ENCODE measurements at regions not wholly inside any gene's neighbourhood (a gene's known extent, or its start where the extent isn't known, plus 50 kb on each side); places are given as distances from the start of the nearest gene placed in this dataset.

- DNase-seq = no peak
These were observed 110.0 kb upstream of the ARHGAP5 start for GRCh38 chr14:31966896-31967668.

- no peak for DNase-seq
These were observed 109.5 kb upstream of the ARHGAP5 start for GRCh38 chr14:31967669-31967975.

DNA sequence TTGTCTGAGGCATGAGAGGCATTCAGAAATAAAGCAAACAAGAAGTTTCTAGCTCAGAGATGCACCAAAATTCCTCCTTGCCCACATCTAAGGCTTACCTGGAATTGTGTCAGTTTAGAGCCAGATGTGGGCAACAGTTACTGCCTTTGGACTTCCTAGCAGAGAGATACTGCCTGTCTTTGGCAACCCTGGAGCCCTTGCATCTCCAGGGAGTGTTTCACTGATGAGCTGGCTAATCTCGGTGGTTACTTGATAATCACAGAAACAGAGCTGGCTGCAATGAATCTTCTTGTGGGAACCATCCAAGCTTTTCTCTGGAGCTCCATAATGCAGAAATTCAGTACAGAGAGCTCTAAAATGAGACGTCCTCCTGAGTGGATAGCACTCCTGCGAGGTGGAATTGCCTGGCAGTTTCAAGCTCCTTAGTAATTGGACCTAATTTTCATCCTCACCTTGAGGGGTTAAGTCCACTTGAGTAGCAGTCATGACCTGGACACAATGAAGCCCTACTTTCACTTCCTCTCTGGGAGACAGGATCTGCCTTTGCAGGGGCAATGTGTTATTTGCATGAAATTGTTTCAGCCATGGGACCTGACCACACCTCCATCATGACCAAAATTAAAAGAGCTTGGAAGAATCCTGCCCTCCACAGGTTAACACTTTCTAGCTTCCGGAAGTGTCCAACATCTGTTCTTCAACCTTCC lies 108.8 kb upstream of the ARHGAP5 start:
- no peak for DNase-seq

DNA sequence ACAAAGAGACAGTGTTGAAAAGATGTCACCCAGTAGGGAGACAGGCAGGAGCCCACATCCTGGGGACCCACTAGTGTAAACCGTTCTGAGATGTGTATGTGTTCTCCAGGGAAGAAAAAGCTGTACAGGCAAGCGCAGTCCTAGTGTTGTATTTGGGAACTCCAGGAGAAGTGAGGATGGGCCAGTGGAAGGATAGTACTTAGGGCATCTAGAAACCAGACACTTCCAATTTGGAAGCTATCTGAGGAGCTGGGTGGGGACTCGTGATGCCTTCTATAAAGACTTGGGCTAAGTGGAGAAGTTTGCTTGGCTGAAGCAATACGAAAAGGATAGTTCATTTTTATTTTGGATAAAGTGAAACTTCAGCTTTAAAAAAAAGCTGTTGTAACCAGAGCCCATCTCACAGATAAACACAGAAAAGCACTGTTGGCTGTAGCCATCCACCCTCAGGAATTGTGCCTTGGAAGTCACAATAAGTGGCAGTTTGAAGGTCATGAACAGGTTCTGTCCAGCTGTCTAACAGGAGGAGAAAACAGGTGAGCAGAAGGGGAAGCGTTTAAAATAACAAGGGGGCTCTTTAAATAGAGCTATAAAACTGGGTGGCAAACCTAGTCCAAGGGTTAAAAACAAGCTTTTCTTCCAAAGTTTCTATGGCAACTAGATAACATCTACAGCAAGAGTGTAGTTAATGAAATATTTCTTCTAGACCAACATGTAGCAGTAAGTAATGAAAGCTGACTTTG lies 108.0 kb upstream of the ARHGAP5 start:
- no peak for DNase-seq

DNA sequence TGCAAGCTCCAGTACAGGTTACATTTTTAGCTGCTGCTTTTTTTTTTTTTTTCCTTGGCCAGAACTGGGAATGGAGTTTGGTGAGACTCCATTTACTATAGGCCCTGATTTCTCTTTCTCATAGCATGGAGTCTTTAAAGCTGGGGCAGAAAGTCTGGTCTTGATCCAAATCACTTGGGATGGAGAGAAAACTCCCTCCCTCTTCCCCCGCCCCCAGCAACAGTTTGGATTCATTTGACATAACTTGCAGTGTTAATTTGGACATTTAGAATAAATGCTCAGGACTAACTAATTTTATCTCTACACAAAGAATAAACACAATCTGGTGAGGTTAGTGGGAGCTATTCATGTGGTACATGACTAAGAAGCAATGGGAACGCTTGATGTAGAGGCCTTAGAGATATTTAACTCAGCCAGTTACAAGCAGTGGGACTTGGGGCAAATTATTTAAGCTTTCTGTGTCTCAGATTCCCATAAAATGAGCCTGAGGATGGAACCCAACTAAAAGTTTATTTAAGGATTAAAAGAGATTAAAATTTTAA lies 107.3 kb upstream of the ARHGAP5 start:
- DNase-seq = no peak

DNA sequence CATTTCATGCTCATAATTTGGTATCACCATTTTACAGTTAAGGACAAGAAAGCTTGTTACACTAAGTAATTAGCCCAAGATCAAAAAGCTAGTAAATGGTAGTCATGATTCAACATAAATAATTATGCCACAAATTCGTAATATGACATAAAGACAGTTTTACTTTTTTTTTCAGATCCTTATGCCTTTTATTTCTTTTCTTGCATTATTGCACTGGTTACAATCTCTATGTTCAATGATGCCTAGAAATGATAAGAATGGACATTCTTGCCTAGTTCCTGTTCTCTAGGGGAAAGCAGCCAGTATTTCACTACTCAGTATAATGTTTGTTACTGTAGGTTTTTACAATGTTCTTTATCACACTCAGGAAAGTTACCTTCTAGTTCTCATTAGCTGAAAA lies 106.4 kb upstream of the ARHGAP5 start:
- DNase-seq = no peak

- no peak for DNase-seq
These were observed 105.5 kb upstream of the ARHGAP5 start for GRCh38 chr14:31971612-31972011.

- no peak for DNase-seq
These were observed 100.0 kb upstream of the ARHGAP5 start for GRCh38 chr14:31977001-31977556.

DNA sequence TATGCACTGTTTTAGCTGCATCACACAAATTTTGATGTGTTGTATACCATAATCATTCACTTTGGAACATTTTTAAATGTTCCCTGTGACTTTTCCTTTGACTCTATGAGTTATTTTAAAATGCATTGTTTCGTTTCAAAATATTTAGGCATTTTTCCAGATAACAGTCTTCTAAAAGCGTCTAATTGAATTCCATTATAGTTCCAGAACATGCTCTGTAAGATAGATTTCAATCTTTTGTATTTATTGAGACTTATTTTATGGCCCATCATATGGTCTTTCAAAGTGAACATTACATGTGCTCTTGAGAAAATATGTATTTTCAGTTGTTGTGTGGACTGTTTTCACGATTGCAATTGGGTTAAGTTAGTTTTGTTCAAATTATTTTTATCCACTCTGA lies 98.7 kb upstream of the ARHGAP5 start:
- no peak for DNase-seq

DNA sequence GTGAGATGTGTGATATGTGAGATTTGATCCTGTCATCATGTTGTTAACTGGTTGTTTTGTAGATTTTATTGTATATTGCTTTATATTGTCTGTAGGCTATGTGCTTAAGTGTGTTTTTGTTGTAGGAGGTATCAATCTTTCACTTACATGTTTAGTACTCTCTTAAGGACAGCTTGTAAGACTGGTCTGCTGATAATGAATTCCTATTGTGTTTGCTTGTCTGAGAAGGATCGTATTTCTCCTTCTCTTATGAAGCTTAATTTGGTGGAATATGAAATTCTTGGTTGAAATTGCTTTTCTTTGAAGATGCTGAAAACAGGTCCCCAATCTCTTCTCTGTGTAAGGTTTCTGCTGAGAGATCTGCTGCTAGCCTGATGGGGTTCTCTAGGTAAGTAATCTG lies 94.5 kb upstream of the ARHGAP5 start:
- DNase-seq = no peak

DNA sequence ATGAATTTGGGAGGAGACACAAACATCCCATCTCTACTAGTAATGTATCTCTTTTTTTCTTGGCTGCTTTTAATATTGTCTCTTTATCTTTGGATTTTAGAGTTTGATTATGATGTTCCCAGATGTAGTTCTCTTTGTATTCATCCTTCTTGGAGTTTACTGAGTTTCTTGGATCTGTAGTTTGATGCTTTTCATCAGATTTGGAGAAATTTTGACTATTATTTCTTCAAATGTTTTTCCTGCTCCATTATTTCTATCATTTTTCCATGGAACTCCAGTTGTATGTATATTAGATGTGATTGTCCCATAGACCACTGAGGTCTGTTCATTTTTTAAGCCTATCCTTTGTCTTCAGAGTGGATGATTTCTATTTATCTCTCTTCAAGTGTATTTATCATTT lies 90.7 kb upstream of the ARHGAP5 start:
- DNase-seq = no peak

GRCh38 chr14:31987721-31988120 lies 89.4 kb upstream of the ARHGAP5 start:
- no peak for DNase-seq

DNA sequence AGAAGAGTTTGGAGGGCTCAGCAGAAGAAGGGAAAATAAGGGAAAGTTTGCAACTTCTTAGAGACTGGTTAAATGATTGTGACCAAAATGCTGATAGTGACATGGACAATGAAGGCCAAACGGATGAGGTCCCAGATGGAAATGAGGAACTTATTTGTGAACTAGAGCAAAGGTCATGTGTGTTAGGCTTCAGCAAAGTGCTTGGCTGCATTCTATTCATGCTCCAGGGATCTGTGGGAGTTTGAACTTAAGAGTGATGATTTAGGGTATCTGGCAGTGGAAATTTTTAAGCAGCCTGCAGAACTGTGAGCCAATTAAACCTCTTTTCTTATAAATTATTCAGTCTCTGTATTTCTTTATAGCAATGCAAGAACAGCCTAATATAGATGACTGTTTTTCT lies 88.9 kb upstream of the ARHGAP5 start:
- DNase-seq = no peak

GRCh38 chr14:31990183-31990857 lies 86.8 kb upstream of the ARHGAP5 start:
- no peak for DNase-seq

GRCh38 chr14:31990926-31991572 lies 86.1 kb upstream of the ARHGAP5 start:
- no peak for DNase-seq

GRCh38 chr14:31992011-31992447 lies 85.1 kb upstream of the ARHGAP5 start:
- DNase-seq = no peak

DNA sequence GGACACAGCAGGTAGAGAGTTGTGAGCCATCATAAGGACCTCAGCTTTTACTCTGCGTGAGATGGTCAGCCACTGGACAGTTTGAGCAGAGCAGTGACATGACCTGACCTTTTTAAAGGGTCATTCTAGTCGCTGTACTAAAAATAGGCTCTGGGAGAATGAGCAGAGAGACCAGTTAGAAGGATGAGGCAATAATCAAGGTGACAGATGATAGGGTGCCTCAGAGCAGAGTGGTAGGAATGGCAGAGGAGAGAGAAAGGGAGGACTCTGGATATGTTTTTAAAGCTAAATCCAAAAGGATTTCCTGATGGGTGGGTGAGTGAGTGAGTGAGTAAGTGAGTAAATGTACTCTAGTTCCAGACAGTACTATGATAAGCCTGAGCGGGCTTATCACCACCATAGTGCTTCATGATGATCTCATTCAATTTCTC lies 83.6 kb upstream of the ARHGAP5 start:
- no peak for DNase-seq

GRCh38 chr14:31994391-31995033 lies 82.6 kb upstream of the ARHGAP5 start:
- no peak for DNase-seq

DNA sequence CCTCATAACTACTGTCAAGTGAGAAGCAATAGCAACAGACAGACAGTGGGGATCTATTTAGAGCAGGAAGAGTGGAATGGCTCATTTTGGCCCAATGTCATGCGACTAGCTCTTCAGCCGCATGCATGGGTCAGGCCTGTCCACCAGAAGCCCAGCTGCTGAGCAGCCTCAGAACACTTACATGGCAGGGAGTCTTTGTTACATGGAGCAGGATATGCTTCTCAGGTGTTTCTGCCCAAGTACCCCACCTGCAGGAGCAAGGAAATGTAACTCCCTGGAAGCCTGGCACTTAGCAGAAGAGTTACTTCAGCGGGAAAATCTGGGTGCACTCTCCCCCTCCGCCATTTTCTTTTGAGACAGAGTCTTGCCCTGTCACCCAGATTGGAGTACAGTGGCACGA lies 73.5 kb upstream of the ARHGAP5 start:
- no peak for DNase-seq

- DNase-seq = no peak
These were observed 72.8 kb upstream of the ARHGAP5 start for GRCh38 chr14:32004300-32004699.

DNA sequence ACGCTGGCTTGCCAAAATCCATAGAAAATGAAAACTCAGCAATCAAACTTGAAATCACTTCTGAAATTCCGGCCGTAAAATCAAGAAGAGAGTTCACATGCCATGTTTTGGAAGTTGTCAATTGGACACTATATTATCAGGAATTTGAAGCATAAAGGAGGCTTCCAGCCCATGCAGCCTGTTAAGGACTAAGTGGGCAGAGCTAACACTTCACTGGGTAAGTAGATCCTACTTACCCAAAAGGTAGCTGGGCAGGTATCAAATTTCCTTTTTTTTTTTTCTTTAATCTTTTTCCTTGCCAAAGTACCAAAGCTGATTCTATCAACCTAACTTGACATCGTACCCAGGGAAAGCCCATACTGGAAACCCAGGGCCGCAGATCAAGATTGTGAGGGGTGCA lies 71.5 kb upstream of the ARHGAP5 start:
- no peak for DNase-seq

Data from CD4-positive, alpha-beta T cell treated with Interleukin-15 for 1 hour (primary cell).